GM21576 (cell line): ENCODE measurements at regions not wholly inside any gene's neighbourhood (a gene's known extent, or its start where the extent isn't known, plus 50 kb on each side); places are given as distances from the start of the nearest gene placed in this dataset.

ENCODE experiments used
- ATAC-seq: cut with Tn5 transposase; IDR thresholded peaks from one replicate; pipeline ENCODE4 v1.9.1; 2021; ENCODE audit warnings: mild to moderate bottlenecking, moderate library complexity; ENCODE audit not compliant: unreplicated experiment

- ATAC-seq = no peak
Measured at GRCh38 chr2:76330865-76331264, 620.1 kb upstream of the GCFC2 start.

- ATAC-seq = no peak
Measured at GRCh38 chr2:76326636-76327035, 615.9 kb upstream of the GCFC2 start.

DNA sequence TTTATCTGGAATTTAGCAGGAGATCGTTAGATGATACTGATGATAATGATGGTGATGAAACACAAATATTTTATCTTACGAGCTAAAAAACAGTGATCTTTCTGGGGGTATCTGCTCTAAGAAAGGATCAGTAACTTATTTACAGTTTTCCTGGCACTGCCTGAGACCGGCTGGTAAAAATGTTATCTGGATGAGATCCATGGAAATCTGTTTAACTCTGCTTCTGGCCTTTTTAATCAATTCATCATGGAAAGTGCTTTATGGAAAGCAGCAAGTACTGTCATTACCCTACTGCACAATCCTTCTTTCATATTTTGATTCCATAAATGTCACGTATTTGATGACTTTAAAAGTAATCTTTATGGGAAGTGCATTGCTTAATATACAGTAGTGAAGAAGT lies 612.7 kb upstream of the GCFC2 start:
- no peak for ATAC-seq

DNA sequence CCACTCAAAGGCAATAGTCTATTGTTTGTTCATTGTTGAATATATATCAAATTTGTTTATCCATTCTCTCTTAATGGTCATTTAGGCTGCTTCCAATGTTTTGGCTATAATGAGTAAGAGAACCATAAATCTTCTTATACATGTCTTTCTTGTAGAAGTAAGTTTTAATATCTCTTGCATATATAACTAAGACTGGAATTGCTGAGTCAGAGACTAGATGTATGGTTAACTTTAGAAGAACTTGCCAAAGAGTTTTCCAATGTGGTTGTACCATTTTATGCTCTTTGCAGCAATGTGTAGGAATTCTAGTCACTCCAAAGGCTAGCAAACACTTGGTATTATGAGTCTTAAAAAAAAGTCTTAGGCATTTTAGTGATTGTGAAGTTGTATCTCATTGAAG lies 610.0 kb upstream of the GCFC2 start:
- no peak for ATAC-seq

DNA sequence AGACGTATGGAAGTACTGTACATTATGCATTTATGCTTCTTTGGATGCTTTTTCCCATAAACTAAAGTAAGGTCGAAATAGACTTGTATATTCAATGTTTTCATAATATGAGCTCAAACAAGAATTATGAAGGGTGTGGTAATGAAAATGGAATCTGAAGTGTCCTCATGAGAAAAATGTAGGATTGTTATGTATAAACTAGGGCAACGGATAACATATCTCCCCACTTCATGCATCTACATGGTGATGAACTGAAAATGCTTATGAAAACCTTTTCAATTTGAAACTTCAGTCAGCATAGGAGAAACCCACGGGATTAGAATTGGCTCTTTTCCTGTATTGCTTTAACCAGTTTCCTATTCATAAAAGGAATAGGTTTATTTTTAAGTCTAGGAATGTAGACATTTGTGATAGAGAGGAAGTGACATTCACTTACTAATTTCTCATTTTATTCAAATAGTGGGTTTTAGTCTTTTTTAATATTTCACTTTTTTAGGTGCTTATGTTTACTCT lies 608.2 kb upstream of the GCFC2 start:
- ATAC-seq = no peak

DNA sequence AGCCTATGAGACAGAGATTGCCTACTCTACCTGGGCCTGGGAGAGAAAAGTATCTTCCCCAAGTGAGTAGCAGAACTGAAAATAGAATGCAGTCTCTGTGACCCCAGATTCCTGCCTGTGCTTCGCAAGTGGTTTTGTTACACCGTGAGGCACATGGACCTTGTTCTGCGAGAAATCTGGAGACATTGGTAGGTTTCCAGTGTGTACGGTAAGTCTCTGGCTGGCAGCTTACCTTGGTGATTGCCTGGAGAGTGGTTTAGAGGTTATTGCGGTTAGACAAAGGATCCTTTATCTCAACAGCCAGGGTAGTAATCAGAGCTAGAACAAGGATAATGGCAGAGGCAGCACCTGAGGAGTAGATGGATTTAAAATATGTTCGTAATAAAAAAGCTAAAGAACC lies 606.0 kb upstream of the GCFC2 start:
- no peak for ATAC-seq

DNA sequence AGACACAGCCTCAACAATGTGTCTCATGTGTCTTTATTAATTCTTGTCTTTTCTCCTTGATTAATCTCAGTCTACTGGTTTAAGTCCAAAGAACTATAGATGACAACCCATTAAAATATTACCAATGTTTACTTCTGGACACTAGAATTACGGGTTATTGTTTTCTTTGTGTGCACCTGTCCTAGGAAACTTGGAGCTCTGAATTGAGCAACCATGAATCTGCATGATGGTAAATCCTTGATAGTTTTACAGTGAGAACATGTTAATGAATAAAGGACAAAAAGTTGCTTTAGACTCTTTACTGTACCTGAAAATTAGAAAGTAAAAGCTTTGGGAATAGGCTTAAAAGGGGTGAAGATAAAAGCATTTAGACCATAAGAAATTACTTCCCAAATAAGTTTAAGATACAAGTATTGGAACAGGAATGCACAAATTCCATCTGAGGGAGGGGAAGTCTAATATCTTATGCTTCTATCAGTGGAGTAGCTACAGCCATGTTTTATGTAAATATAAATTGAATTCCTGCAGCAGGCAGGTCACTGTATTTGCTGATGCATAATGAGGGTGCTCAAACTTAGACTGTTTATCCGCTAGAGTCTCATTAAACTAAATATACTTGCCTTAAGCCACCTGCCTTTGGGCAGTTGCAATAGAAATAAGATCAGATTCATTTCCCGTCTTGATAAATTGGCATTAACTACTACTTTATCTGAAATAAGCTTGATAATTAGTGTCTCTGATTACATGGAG lies 603.7 kb upstream of the GCFC2 start:
- ATAC-seq = no peak

DNA sequence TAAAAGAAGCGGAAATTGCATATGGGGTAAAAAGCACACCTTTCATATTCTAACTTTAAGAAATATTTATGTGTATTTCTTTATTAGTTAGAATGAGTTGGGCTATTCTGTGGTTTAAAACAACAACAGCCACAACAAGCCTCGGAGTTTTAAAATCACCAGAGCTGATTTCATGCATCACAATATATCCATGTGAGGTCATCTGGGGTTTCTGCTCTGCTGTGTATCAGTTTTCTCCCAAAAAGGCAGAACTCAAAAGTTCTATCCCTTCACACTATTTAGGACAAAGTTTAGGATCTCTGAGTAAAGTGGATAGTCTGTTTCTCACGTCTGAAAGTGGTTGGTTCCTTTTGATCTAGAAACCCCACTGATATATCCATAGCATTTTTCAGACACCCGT lies 601.5 kb upstream of the GCFC2 start:
- ATAC-seq = no peak

DNA sequence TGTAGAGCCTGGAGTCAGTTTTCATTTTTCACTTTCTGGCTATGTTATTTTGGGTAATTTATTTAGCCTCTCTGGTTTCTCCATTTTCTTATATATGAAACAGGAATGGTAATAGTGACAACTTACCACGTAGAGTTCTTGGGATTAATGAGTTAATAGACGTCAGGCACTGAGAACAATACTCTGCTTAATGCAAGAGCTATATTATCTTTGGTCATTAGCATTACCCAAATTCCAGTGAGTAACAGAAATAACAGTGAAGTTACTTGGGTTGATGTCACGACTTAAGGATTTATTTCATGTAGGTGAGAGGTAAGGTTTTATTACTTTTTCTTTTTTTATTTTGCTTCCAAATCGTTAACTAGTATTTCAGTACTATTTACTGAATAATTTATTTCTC lies 601.0 kb upstream of the GCFC2 start:
- ATAC-seq = no peak

DNA sequence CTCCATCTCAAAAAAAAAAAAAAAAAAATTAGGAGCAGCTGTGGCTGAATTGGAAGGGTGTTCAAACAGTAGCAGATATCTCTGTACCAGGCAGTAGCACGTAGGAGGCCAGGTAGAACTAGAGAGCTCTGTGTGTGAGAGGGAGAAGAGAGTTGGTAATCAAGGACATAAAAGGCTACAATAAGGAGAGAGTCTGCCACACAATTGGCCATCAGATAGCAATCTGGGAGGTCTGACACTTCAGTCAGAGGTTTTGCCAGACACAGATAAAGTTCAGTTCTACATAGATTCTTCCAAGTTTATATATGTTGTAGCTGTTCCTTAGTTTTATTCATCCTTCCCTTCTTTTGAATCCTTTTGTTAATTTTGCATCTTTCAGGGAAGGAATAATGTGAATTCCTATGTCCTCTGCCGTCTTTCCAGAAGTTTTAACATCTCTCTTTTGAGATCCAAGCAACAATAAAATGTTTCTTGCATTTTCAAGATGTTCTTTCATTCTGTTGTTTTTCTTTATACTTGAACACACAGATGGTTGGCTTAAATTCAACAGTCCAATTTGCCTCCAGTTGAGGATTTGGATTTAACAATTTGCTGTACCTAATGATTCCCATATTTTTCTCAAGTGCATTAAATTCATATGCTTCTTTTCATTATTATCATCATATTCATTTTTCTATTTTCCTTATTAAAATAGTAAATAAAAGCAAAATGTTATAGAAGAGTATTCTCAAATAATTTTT lies 600.3 kb upstream of the GCFC2 start:
- no peak for ATAC-seq

GRCh38 chr2:76307495-76307894 lies 596.8 kb upstream of the GCFC2 start:
- no peak for ATAC-seq

DNA sequence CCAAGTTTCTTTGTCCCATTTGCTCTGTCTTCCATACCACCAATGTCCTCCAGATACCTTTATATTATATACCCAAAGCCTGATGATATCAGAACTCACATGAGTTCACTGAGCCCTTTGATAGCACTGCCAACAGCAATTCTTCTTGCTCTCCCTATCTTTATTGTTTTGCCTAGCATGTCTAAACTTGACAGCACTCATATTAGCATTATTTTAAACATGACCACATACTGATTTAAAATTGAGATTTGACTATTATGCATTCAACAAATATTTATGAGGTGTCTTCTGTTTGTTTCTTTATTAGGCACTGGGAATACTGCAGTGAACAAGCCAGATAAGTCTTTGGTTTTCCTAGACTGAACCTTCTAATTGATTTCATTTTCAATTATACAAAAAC lies 587.3 kb upstream of the GCFC2 start:
- ATAC-seq = no peak

DNA sequence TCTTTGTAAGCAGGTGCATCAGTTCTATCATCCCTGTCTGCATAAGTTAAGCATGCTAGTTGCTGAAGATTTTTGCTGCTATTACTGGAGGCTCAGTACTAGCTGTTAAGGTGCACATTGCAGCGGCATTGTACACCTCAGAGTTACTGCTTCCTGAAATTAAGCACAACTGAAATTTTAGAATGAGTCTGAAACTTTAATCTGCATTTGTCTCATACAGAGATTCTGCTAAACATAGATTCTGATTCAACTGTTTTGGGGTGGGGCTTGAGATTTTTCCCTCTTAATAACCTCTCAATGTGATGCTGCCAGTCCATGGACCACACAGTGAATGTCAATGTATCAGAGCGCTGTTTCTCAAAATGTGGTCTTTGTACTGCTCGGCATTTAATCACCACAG lies 585.7 kb upstream of the GCFC2 start:
- ATAC-seq = no peak

DNA sequence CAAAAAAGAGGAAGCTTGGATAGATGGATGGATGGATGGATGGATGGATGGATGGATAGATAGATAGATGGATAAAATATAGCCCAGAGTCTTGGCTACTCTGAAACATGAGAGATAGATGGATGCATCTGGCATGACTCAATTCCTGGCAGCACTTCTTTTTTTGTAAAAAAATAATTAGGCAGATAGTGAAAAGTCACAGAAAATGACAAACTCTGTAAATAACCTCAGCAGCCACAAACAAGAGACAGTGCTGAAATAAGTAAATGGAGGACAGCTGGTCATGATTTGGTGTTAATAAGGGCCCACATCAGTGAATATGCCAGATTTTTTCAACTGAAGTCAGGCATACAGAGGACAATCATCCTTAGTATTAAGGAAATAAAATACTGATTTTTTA lies 585.0 kb upstream of the GCFC2 start:
- ATAC-seq = no peak

GRCh38 chr2:76288598-76288997 lies 577.9 kb upstream of the GCFC2 start:
- ATAC-seq = no peak

- ATAC-seq = no peak
Measured at GRCh38 chr2:76288146-76288545, 577.4 kb upstream of the GCFC2 start.

DNA sequence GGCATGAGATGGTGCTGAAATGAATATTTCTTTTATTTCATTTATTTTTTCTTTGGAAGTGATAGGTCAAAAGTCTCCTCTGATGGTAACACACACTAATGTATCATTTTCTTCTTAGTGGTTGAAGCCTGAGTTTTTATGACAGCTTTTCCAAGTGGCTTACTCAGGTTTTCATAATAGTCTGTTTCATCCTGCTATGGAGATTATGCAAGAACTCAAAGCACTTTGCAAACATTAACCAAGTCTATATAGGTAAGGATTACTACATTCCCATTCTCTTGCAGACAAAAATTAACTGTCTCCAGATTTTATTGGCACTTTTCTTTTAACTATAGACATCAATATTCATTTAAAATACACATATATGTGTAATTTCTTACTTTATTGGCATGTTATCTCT lies 572.6 kb upstream of the GCFC2 start:
- ATAC-seq = no peak

- no peak for ATAC-seq
Measured at GRCh38 chr2:76281156-76281841, 570.6 kb upstream of the GCFC2 start.

DNA sequence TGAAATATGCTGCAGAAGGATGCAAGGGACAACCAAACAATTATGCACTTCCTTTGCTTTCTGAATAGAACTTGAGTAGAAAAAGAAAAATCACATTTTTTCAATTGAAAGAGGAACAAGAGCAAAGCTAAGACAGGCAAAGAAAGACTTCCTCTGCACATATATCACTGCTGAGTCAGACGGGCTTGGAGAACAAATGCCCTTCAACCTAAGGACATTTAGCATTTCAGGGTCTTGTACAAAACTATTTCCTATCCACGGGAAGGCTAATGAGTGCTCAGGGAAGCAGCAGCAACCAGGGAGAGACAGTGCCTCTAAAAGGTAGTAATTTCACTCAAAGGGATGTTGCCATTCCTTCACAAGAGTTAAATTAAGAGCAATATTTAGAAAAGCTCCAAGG lies 570.0 kb upstream of the GCFC2 start:
- no peak for ATAC-seq

DNA sequence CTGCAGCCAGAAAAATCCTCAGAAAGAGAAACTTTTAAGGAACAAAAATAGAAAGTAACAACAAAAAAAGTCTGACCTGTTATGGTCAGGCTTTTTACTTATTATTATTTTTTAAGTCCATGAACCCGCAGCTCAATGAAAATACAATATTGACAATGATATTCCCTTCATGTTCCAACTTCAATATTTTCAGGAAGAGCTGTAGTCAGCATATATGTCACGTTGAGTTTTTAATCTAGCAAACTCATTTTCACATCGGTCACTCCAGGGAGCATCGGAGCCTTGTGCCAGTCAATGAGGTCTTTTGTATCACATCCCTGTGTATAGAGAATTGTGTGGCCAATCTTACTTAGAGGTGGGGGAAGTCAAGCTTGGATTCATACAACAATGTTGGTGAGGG lies 568.4 kb upstream of the GCFC2 start:
- ATAC-seq = no peak

DNA sequence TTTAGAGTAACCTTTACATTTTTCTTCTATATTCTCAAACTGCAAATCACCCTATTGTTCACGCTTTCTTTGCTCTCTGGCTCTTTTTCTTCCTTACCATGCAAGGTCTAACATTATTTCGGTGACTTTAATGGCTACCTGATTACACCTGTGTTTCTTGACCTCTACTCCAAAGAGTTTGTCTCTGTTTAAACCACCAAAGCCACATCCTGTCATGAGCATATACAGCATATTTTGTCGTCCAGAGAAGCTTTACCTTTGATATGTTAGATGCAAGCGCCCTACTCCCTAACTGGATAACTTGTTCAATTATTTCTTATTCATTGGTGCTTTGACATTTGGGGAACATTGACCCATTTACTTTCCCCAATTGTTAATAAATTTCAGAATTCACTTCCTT lies 565.1 kb upstream of the GCFC2 start:
- ATAC-seq = no peak

DNA sequence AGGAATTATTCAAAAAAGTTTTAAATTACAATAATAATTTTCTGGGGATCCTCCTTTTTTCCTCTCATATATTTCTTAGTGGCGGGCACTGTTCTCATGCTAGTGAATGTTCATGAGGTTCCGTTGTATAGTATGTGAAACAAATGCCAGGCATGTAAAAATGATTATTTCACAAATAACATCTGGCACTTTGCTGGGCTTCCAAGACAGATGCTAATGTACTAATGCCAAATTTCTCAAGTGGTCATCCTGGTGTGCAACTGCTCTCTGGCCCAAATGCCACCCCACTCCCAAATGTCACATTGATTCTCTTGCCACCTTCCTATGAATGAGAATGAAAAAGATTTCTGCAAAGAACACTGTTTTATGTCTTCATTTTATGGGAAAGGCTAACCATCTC lies 564.0 kb upstream of the GCFC2 start:
- ATAC-seq = no peak
